HepG2 (cell line): ENCODE measurements at regions not wholly inside any gene's neighbourhood (a gene's known extent, or its start where the extent isn't known, plus 50 kb on each side); places are given as distances from the start of the nearest gene placed in this dataset.

Source experiments
- ATAC-seq: fragments of 200-7000 bp; cut with Tn5 transposase; 3 replicates; pipeline ENCODE4 v1.9.1; 2020; ENCODE audit warnings: mild to moderate bottlenecking, moderate library complexity
- BruUV-seq: library from RNA; stranded (reverse); fragments of 400-500 nt; replicated peaks from 2 replicates; lab custom pipeline; 2021; lab: Mats Ljungman, UMichigan
- CTCF ChIA-PET: fragments of 300-600 bp; formaldehyde crosslinking; extraction: SDS; loops from one replicate; lab custom pipeline; 2021; ENCODE audit warnings: low total read pairs, inconsistent platforms, low intra/inter-chr PET ratio; lab: Yijun Ruan, JAX
- POLR2A ChIA-PET: fragments of 350-600 bp; sonication (Branson Sonifier 250); formaldehyde crosslinking; loops from one replicate; lab custom pipeline; 2020; ENCODE audit warnings: antibody characterized with exemption, inconsistent platforms; lab: Yijun Ruan, JAX
- DNase-seq: peaks from one replicate; pipeline ENCODE4 v3.0.0-alpha.2; 2015; ENCODE audit warnings: low spot score
- FAIRE-seq: peaks from 3 replicates; lab custom pipeline; 2011; peaks lifted over from hg19 to GRCh38; lab: Jason Lieb, UNC
- H2AFZ ChIP-seq: one replicate; pipeline ENCODE4 v1.6.1; 2011; ENCODE audit warnings: low read length, inconsistent platforms
- H3K27ac ChIP-seq: fragments of 300-600 bp; 3 replicates; pipeline ENCODE4 v1.8.0; 2011; ENCODE audit warnings: mixed run types, mild to moderate bottlenecking, mixed read lengths, low read length, inconsistent platforms; ENCODE audit not compliant: insufficient read depth; ENCODE audit errors: extremely low read length
- H3K27me3 ChIP-seq, 2 experiments: fragments of 200-600 bp in 1 of 2; 2 replicates in 1 of 2; 3 replicates in 1 of 2; pipeline versions ENCODE4 v1.6.0 to v1.8.0; 2011; ENCODE audit warnings: low read length in 2 of 2, mild to moderate bottlenecking in 2 of 2, moderate library complexity in 2 of 2, inconsistent platforms in 1 of 2; ENCODE audit not compliant: insufficient read depth in 2 of 2, control insufficient read depth in 1 of 2
- H3K36me3 ChIP-seq, 2 experiments: fragments of 200-600 bp in 1 of 2; replicated peaks in 1 of 2; 2 replicates in 1 of 2; 3 replicates in 1 of 2; pipeline versions ENCODE4 v1.5.1 to v1.8.0; 2011; ENCODE audit warnings: low read length in 2 of 2, inconsistent platforms in 1 of 2; ENCODE audit not compliant: insufficient read depth in 2 of 2, control insufficient read depth in 1 of 2
- H3K4me1 ChIP-seq: 2 replicates; pipeline ENCODE4 v1.5.1; 2012; ENCODE audit warnings: low read length, inconsistent platforms; ENCODE audit not compliant: insufficient read depth
- H3K4me2 ChIP-seq: 2 replicates; pipeline ENCODE4 v1.6.0; 2011; ENCODE audit warnings: low read depth, low read length, inconsistent platforms
- H3K4me3 ChIP-seq, 3 experiments: fragments of 200-600 bp in 1 of 3; sonication (generic), shearing (Covaris generic) in 1 of 3; replicated peaks in 1 of 3; 2 replicates each; pipeline ENCODE4 v1.5.1; 2011 to 2016; ENCODE audit warnings: low read length in 3 of 3, inconsistent platforms in 2 of 3, low read depth in 2 of 3, mild to moderate bottlenecking in 2 of 3, control low read depth in 1 of 3, mixed read lengths in 1 of 3; ENCODE audit not compliant: insufficient read depth in 1 of 3
- H3K79me2 ChIP-seq: one replicate; pipeline ENCODE4 v1.6.1; 2011; ENCODE audit warnings: low read length, inconsistent platforms; ENCODE audit not compliant: insufficient read depth
- H3K9ac ChIP-seq: 2 replicates; pipeline ENCODE4 v1.6.0; 2011; ENCODE audit warnings: mild to moderate bottlenecking, low read depth, low read length, inconsistent platforms; ENCODE audit not compliant: insufficient read depth
- H3K9me3 ChIP-seq: 2 replicates; pipeline ENCODE4 v1.5.1; 2012; ENCODE audit warnings: mild to moderate bottlenecking, low read length
- H4K20me1 ChIP-seq: 2 replicates; pipeline ENCODE4 v1.6.0; 2011; ENCODE audit warnings: inconsistent platforms, mild to moderate bottlenecking, low read length, moderate library complexity; ENCODE audit not compliant: insufficient read depth
- DDIT3 ChIP-seq: sonication (generic); formaldehyde crosslinking; IDR thresholded peaks from 2 replicates; pipeline ENCODE4 v1.4.0; 2020; ENCODE audit warnings: mild to moderate bottlenecking, missing genetic modification reagents
- DNMT1 ChIP-seq: sonication (generic); formaldehyde crosslinking; IDR thresholded peaks from 2 replicates; pipeline ENCODE4 v1.5.1; 2020; ENCODE audit warnings: mild to moderate bottlenecking, missing genetic modification reagents
- DPF2 ChIP-seq: sonication (generic); formaldehyde crosslinking; IDR thresholded peaks from 2 replicates; pipeline ENCODE4 v1.4.0; 2020; ENCODE audit warnings: mild to moderate bottlenecking, low read depth, missing genetic modification reagents, borderline replicate concordance
- DRAP1 ChIP-seq: IDR thresholded peaks from 2 replicates; pipeline ENCODE4 v1.6.1; 2016; ENCODE audit warnings: missing genetic modification reagents, missing compliant biosample characterization
- FOXA1 ChIP-seq, 2 experiments: fragments of 450-650 bp in 1 of 2; sonication (generic) in 1 of 2; formaldehyde crosslinking in 1 of 2; IDR thresholded peaks; 2 replicates each; pipeline versions ENCODE4 v1.4.0 to v1.6.1; 2016 to 2020; ENCODE audit warnings: missing genetic modification reagents in 1 of 2
- MZF1 ChIP-seq: sonication (generic); formaldehyde crosslinking; IDR thresholded peaks from 2 replicates; pipeline ENCODE4 v1.8.1; 2023; ENCODE audit warnings: mild to moderate bottlenecking, missing genetic modification reagents, borderline replicate concordance
- NCOA5 ChIP-seq: sonication (generic); formaldehyde crosslinking; IDR thresholded peaks from 2 replicates; pipeline ENCODE4 v1.4.0; 2020; ENCODE audit warnings: missing genetic modification reagents
- TOPORS ChIP-seq: sonication (generic); formaldehyde crosslinking; IDR thresholded peaks from 2 replicates; pipeline ENCODE4 v1.8.0; 2023; ENCODE audit warnings: mild to moderate bottlenecking, missing genetic modification reagents
- ZNF234 ChIP-seq: sonication (generic); formaldehyde crosslinking; conservative IDR thresholded peaks from 2 replicates; pipeline ENCODE4 v1.5.1; 2020; ENCODE audit warnings: mild to moderate bottlenecking, missing genetic modification reagents
- ZNF335 ChIP-seq: sonication (generic); formaldehyde crosslinking; IDR thresholded peaks from 2 replicates; pipeline ENCODE4 v1.4.0; 2020; ENCODE audit warnings: missing genetic modification reagents
- ZNF550 ChIP-seq: sonication (generic); formaldehyde crosslinking; IDR thresholded peaks from 2 replicates; pipeline ENCODE4 v1.4.0; 2020; ENCODE audit warnings: mild to moderate bottlenecking, missing genetic modification reagents, borderline replicate concordance
- WGBS: methylation state at CpG from one replicate; pipeline ENCODE4 v1.1.6; 2017; ENCODE audit warnings: low lambda C conversion rate; 5-methylcytosine and 5-hydroxymethylcytosine counted together
- in situ Hi-C: cut with HindIII; loops from 2 replicates; pipeline ENCODE4 v1.10.0; 2017; ENCODE audit warnings: low pct_unique_long_range_greater_than_20kb; ENCODE audit not compliant: extremely low pct_ligation_motif_present
- intact Hi-C: fragments of 100-400 bp; cut with micrococcal nuclease; formaldehyde crosslinking; loops from one replicate; pipeline ENCODE4 v1.10.0; 2022; ENCODE audit not compliant: unreplicated experiment
- TF ChIP-seq, protein P1 (sequence below): sonication (generic); formaldehyde crosslinking; conservative IDR thresholded peaks from 2 replicates; pipeline ENCODE4 v1.8.1; 2023; ENCODE audit warnings: missing genetic modification reagents

- DNase-seq, result no peak
- no peak overlapping the region for H3K4me2 ChIP-seq
- no peak for TF ChIP-seq DPF2 (CRISPR knock-in tag)
- no peak for TF ChIP-seq MZF1
- no peak for TF ChIP-seq DRAP1 (CRISPR knock-in tag)
- no peak for TF ChIP-seq DNMT1 (CRISPR knock-in tag)
- TF ChIP-seq, protein P1, sequence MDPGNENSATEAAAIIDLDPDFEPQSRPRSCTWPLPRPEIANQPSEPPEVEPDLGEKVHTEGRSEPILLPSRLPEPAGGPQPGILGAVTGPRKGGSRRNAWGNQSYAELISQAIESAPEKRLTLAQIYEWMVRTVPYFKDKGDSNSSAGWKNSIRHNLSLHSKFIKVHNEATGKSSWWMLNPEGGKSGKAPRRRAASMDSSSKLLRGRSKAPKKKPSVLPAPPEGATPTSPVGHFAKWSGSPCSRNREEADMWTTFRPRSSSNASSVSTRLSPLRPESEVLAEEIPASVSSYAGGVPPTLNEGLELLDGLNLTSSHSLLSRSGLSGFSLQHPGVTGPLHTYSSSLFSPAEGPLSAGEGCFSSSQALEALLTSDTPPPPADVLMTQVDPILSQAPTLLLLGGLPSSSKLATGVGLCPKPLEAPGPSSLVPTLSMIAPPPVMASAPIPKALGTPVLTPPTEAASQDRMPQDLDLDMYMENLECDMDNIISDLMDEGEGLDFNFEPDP (CRISPR knock-in tag), result no peak
- TF ChIP-seq NCOA5 (CRISPR knock-in tag), result no peak
- no peak for TF ChIP-seq DDIT3 (CRISPR knock-in tag)
- no peak for TF ChIP-seq FOXA1 (IDR thresholded peaks at IDR 0.05)
- TF ChIP-seq FOXA1 (CRISPR knock-in tag; IDR thresholded peaks at IDR 0.05), result no peak
- TF ChIP-seq ZNF335 (CRISPR knock-in tag), result no peak
- no peak for TF ChIP-seq ZNF234
- no peak for TF ChIP-seq ZNF550
- TF ChIP-seq TOPORS (CRISPR knock-in tag), result no peak
- no peak for ATAC-seq
- no peak overlapping the region for H3K27ac ChIP-seq
- H4K20me1 ChIP-seq, result no peaks in the 10 kb centered on the region
- H2AFZ ChIP-seq, result no peak overlapping the region
- no peak for FAIRE-seq
- no TSS peak for BruUV-seq
- in situ Hi-C loops, result no loop called here
- H3K4me3 ChIP-seq, result no peak overlapping the region
- H3K79me2 ChIP-seq, result no peaks in the 10 kb centered on the region
- no peaks in the 10 kb centered on the region for H3K4me1 ChIP-seq
- CTCF ChIA-PET, result no interaction called here
- H3K9me3 ChIP-seq, result no peaks in the 10 kb centered on the region
- intact Hi-C loops, result no loop called here
- POLR2A ChIA-PET, result no interaction called here
- no peaks in the 10 kb centered on the region for H3K36me3 ChIP-seq
- WGBS, result 29% methylated on average over 5 of the region's 6 CpGs
- H3K27me3 ChIP-seq, result no peaks in the 10 kb centered on the region; a peak in 2 of 5 replicates
- no peak overlapping the region for H3K9ac ChIP-seq
Measured at GRCh38 chr5:107285772-107286171, 385.0 kb downstream of the EFNA5 start.
